ENCODE measurements at regions not wholly inside any gene's neighbourhood (a gene's known extent, or its start where the extent isn't known, plus 50 kb on each side); places are given as distances from the start of the nearest gene placed in this dataset.

GRCh38 chr5:89133129-89133528 is 250.1 kb upstream of the MEF2C start:
- DNase-seq (ENCODE audit: low spot score) = no peak

GRCh38 chr5:89130851-89131250 is 247.9 kb upstream of the MEF2C start:
- no peak for DNase-seq (ENCODE audit: low spot score)

- no peak for DNase-seq (ENCODE audit: low spot score)
Observed at GRCh38 chr5:89129941-89130340, 247.0 kb upstream of the MEF2C start.

- DNase-seq (ENCODE audit: low spot score) = no peak
Observed at GRCh38 chr5:89128906-89129625, 246.1 kb upstream of the MEF2C start.

- DNase-seq (ENCODE audit: low spot score) = no peak
Observed at GRCh38 chr5:89128092-89128491, 245.1 kb upstream of the MEF2C start.

GRCh38 chr5:89127191-89127590 is 244.2 kb upstream of the MEF2C start:
- no peak for DNase-seq (ENCODE audit: low spot score)

- no peak for DNase-seq (ENCODE audit: low spot score)
Observed at GRCh38 chr5:89125372-89125771, 242.4 kb upstream of the MEF2C start.

- DNase-seq (ENCODE audit: low spot score) = no peak
Observed at GRCh38 chr5:89123581-89123980, 240.6 kb upstream of the MEF2C start.

- peak; percentile 69 for DNase-seq (ENCODE audit: low spot score)
Observed at GRCh38 chr5:89120719-89121118, 237.7 kb upstream of the MEF2C start.

- DNase-seq (ENCODE audit: low spot score) = no peak
Observed at GRCh38 chr5:89117124-89117644, 234.2 kb upstream of the MEF2C start.

- no peak for DNase-seq (ENCODE audit: low spot score)
Observed at GRCh38 chr5:89110916-89111646, 228.1 kb upstream of the MEF2C start.

GRCh38 chr5:89106480-89106879 is 223.5 kb upstream of the MEF2C start:
- DNase-seq (ENCODE audit: low spot score) = no peak

GRCh38 chr5:89105836-89106235 is 222.9 kb upstream of the MEF2C start:
- DNase-seq (ENCODE audit: low spot score) = no peak

GRCh38 chr5:89105171-89105695 is 222.2 kb upstream of the MEF2C start:
- DNase-seq (ENCODE audit: low spot score) = no peak

- no peak for DNase-seq (ENCODE audit: low spot score)
Observed at GRCh38 chr5:89098199-89098756, 215.3 kb upstream of the MEF2C start.

GRCh38 chr5:89097103-89097502 is 214.1 kb upstream of the MEF2C start:
- no peak for DNase-seq (ENCODE audit: low spot score)

- no peak for DNase-seq (ENCODE audit: low spot score)
Observed at GRCh38 chr5:89095341-89095740, 212.4 kb upstream of the MEF2C start.

- no peak for DNase-seq (ENCODE audit: low spot score)
Observed at GRCh38 chr5:89090037-89090436, 207.1 kb upstream of the MEF2C start.

- DNase-seq (ENCODE audit: low spot score) = no peak
Observed at GRCh38 chr5:89087551-89088318, 204.8 kb upstream of the MEF2C start.

GRCh38 chr5:89087128-89087527 is 204.1 kb upstream of the MEF2C start:
- no peak for DNase-seq (ENCODE audit: low spot score)

GRCh38 chr5:89086390-89087086 is 203.6 kb upstream of the MEF2C start:
- no peak for DNase-seq (ENCODE audit: low spot score)
